Islet precursor cell (in vitro differentiated cells): ENCODE measurements at regions not wholly inside any gene's neighbourhood (a gene's known extent, or its start where the extent isn't known, plus 50 kb on each side); places are given as distances from the start of the nearest gene placed in this dataset.

ENCODE experiments used
- DNase-seq: peaks from one replicate; pipeline ENCODE4 v3.0.0-alpha.2; 2018

DNA sequence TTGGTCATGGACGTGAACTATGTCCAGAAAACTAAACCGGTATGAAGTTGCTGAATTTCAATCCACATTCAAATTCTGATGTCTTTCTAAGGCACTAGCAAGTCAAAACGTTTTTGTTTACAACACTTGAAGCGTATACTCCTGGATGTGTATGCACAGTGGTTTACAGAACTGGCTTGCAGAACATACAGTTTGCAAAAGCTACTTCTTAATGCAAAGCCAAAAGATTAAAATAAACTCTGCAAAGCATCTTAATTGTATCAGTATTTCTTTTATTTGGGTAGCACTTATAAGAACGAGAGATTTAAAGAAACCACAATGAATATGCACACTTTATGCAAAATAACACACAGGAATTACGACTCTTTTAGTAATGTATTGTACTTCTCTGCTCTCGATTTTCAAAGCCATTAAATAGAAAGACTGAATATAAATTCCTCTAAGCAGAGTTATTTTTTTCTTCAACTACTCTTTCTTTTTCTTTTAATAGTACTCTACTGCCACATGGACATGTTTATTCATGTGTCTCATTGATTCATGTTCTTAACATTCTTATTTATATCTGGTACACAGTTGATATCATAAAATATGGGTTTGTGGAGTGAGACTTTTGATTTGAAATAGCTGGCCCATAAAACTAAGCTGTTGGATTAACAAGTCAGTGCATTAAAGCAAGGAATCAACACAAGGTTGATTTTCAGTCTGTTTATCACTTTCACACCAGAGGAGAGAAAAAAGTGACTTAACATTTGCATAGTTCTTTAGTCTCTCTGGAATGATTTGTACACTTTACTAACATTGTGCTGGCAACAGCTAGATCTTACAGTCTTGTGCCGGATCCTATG lies 189.4 kb upstream of the STEAP4 start:
- no peak for DNase-seq

DNA sequence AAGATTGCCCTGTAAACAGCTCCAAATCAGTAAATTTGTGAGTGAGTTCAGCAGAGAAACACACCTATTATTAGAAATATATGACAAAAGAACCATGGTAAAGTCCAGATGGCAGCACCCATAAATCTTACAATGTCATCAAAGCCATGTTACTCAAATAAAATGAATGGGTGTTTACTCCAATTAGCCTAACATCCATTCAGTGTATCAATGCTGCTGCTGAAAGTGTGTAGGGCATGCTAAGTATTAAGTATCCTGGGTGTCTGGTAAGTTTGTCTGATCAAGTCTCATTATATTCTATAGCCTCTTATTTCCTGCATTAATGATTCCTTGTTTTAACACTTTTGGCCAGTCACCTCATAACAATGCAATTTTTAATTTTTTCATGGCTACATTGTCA lies 185.5 kb upstream of the STEAP4 start:
- no peak for DNase-seq

DNA sequence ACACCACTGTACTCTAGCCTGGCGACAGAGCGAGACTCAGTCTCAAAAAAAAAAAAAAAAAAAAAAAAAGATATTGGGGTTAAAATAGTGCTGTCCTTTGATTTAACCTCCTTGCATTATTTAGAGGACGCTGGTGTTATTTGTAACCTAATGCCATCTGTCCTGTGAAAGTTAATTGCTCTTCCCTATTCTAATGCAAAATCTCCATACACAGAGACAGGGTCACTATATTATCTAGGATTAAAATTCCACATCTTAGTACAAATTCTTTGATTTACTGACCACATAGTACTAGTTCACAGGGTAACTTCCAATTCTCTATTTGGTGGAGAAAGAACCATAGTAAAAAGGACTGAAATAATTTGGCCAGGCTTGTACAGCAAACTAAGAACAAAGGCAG lies 184.2 kb upstream of the STEAP4 start:
- no peak for DNase-seq

DNA sequence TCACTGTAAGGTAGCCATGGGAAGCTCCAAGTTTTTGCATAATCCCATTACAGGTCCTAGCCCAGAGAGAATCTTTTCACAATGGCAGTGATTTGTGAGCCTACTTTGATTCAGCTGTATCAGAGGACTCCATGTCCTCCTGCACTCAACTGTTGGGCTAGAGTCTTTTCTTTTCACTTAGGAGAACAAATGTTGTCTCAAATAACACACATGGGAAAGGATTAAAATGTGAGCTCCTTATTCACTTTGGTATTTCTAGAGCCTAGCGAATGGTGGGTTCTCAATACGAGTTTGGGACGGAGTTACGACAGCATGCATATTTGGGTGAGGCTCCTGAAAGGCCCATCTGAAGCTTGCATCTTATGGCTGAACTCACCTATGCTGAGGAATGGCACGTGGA lies 183.5 kb upstream of the STEAP4 start:
- no peak for DNase-seq

DNA sequence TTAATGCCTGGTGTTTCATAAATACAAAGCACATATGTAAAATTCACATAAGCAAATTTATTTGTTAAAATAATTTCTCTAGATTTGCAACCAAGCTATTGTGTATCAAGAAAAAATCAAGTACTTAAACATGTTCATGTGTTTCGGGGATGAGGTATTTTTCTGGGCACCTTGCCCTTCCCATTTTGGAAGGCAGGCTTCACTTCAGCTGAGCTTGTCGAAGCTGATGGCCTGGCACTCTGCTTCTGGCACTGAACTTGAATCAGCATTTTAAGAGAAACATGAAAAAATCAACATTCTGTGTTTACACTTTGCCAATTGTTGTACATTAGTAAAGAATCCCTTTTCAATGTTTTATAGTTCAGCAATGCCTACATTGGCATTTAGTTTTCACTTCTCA lies 179.1 kb upstream of the STEAP4 start:
- DNase-seq, result no peak

DNA sequence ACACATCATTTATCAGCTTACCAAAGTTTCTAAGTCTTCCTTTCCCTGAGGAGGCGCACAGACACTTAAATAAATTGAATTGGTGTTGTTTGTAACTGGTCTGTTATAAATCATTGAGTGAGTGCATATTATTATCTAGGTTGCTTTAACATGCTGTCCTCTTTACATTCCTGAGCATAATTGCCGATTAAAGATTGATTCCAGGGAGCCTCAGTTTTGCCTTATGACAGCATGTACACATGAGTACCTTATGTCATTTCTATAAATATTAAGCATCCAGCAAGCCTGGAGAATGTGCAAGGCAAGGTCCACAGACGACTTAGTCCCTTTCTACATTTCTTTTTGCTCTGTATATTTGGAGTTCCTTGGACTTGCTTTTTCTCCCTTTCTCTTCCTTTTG lies 177.9 kb upstream of the STEAP4 start:
- DNase-seq, result no peak

DNA sequence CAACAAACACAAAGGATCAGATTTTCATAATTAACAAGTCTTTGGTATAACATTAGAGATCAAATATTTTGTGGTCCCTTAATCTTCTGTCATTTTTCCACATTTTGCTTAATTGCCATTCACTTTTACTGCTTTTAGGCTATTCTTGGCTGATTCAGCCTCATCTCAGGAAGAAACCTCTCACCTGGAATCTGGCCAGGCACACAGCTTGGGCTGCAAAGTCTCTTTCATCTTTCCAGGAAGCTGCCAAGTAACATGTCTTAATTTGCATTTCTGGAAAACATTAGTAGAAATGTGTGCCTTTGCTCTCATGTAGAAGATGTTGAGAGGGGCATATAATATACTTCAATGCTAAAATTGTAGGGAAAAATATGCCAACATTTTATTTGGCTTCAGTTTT lies 174.2 kb upstream of the STEAP4 start:
- no peak for DNase-seq

DNA sequence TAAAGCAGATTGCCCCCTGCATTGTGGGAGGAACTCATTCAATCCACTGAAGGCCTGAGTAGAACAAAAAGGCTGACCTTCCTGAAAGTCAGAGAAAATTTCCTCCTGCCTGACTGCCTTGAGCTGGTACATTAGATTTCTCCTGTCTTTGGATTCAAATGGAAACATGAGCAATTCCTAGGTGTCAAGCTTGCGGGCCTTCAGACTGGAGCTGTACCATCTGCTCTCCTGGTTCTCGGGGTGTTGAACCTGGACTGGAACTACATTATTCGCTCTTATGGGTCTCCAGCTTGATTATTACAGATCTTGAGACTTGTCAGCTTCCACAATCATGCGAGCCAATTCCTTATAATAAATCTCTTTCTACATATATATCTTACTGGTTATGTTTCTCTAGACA lies 173.6 kb upstream of the STEAP4 start:
- no peak for DNase-seq

DNA sequence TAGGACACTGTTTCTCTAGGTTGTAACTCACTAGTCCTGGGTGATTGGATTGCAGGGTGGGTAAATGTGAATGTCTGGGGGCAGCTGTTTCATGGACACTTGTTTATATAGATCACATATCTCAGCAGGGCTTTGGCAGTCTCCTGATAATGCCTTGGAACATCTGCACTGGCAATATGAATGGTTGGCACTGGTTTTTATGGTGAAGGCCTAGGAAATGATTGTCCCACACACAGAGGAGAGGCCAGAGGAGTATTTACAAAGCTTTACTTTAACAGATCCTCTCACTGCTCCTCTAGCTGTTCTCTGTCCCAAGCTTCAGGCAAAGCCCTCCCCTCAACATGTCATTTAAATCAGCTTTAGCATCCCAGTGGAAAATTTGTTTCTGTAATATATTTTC lies 171.3 kb upstream of the STEAP4 start:
- no peak for DNase-seq

DNA sequence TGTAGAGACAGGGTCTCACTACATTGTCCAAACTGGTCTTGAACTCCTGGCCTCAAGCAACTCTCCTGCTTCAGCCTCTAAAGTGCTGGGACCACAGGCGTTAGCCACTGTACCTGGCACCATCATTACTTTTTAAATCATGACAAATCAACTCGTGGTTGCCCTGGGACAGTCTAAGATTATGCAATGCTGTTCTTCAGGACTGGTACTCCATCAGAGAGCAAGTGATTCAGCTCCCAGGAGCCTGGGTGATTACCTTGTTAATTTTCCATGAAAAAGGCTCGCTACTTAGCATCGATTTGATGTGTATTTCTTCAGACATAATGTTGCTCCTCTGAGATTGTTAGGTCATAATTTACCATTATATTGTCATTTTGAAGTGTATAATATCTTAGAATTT lies 158.9 kb upstream of the STEAP4 start:
- no peak for DNase-seq

DNA sequence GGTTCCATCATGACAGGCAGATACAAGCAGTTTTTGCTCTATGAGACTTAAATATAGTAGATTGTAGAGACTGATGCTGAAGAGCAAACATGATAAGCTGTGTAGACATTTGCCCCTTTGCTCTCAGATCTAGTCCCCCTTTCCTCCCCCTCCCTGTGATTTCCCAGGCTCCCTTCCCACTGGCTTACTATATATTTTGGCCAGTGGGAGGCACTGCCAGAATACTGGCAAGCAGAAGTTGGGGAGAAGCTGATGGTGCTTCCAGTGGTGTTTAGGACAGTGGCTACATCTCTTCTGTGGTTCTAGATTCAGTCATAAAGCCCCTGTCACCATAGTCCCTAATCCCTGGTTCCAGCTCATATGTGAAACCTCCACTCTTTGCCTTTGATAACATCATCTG lies 156.1 kb upstream of the STEAP4 start:
- no peak for DNase-seq

DNA sequence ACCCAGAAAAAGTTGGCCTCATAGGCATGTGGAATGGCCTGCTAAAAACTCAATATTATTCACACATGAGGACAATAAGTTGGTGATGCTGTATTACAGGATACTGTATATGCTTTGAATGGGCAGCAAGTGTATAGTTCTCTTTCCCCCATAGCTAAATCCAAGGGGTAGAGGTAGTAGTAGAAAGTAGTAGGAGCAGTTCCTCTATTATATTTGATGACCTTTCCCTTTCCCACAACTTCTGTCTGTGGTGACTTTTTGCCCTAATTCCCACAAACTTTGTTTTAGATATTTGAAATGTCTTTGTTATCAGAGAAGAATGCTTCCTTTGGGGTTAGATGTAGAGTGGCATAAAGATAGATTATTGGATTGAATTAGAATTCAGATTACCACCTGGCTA lies 154.0 kb upstream of the STEAP4 start:
- DNase-seq, result no peak

DNA sequence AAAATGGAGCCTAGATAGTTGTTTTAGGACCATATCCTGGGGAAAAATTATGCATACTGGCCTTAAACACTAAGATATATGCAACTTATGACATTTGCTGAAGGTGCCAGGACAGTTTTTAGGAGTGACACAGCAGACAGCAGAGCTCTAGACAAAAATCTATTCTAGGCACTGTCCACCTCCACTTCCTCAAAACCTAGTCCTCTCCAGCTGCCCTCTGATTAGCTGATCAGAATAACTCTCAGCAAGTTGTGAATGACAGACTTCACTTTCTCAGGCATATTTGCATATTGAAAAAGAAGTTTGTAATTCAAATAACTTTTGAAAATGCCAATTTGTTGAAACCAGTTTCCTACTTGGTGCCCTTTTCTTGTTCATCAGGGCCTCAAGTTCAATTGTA lies 152.3 kb upstream of the STEAP4 start:
- no peak for DNase-seq

DNA sequence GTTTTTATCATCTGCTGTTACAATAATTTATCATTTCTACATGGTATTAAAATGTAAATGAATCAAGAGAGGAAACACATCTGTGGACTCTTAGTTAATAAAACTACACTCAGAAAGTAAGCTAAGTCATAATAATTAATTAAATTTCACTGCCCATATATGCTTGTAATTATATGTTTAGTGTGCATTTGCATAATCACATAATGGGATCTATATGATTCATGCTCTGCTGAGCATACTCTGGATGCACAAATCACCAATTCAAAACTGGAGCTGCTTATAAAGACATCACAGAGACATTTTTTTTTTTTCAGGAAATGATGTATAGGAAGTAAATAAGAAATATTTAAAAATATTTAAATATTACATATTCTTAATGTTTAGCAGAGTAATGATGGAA lies 151.6 kb upstream of the STEAP4 start:
- DNase-seq, result no peak

DNA sequence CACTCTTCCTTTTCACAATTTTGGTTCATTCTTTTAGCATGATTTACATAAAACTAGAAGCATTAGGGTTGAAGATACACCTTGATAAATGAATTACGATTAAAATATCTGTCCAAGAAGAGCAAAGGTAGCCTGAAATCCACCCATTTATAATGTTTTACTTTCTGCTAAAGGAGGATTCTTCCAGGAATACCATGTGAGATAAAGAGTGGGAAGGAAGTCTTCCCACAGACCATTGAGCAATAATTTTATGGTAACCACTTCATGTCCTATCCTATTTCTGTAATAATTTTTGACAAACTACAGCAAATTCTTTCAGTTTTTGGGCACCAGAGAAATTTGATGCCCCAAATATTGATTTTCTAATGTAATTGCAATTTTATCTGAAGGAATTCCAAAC lies 150.6 kb upstream of the STEAP4 start:
- no peak for DNase-seq

DNA sequence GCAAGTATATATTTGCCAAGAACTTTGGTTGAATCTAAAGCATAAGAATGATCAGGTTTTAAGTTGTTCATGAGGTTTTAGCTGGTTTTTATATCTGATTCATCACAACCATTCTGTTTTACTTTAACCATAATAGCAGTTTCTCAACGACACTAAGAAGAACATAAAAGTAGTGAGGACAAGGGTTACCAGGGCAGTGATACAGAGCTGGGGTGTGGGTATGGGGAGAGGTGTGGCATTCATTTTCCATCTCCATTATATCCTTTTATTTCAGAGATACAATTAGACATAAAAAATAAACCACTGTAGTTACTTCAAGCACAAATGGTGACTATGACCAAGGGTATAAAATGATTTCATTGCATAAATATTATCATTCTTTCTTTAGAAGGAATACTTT lies 149.8 kb upstream of the STEAP4 start:
- DNase-seq, result no peak

DNA sequence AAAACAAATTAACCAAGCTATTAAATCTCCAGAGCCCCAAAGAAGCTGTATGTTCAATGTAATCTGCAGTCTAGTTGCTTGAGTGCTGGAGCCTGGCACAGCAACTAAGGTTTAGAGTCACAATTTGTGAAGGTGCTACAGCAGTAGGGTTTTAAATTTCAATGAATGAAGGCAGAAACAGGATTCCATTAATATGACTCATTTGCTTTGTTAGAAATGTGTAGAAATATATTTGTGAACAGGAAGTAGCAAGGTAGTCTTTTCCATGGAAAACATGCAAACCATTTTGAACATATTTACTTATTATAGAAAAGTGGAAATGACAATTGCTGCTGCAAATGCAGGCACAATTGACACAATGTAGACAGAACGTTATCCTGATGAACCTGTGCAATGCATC lies 149.0 kb upstream of the STEAP4 start:
- no peak for DNase-seq

DNA sequence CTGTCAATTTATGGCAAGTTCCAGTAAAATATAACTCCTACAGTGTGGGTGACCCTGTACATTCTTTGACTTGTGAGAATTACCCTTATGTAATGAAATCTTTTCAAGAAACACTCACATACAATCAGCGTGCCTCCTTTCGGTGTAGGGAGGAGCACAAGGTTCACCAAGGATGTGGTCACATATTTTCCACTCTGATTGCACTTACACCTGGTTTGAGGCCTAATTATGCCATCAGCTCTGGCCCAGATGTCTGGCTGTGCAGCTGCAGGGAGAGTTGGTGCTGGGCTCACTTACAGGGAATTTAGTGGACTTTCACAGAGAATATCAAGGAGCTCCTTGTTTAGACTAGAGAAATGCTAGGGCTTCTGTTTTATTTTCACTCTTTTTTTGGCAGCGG lies 146.0 kb upstream of the STEAP4 start:
- DNase-seq, result peak; percentile 77

DNA sequence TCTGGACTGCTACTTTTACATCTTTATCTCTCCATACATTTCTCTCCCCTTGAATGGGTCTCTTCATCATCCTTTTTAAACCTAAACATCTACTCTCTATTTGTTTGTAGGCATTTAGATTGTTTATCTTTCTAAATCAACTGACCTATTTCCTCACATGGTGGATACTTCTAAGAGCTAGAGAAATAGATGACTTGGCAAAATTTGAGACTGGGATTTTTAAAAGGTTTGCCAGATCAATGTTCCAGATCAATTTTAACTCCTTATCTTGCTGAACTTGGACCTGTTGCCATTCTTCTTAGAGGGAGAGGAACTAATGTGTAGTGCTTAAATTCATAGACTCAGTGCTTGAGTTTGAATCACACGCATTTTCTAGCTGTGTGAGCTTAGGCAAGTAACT lies 144.2 kb upstream of the STEAP4 start:
- no peak for DNase-seq

DNA sequence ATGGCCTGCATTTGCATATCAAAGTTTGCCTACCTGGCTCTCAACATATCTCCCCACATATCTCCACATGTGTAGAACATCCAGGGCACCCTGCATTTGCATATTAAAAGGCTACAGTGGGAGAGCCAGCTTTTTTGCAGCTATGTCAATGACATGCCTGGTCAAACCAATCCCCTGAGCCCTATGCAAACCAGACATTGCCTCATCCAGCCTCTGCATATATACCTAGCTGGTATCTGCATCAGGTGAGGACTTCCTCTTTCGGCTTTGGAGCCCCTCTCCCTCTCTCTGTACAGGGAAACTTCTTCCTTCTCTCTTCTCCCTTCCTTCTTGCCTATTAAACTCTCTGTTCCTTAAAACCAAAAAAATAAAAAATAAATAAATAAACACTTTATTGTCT lies 142.7 kb upstream of the STEAP4 start:
- DNase-seq, result no peak

DNA sequence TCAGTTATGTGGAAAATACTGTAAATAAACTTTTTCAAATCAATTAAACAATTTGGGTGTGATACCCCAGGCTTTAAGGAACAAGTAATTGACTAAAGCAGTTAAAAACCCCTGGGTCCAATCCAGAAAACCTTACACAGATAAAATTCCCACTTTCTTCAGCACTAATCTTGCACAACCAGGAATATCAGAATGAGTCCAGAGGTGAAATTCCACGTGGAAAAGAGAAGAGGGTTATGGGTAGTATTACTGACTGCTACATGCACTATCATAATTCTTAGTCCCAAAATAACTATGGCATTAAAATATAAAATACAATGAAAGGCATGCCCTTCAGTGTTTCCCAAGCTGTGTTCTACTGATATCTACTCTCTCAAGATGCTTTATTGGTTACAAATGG lies 135.7 kb upstream of the STEAP4 start:
- no peak for DNase-seq

DNA sequence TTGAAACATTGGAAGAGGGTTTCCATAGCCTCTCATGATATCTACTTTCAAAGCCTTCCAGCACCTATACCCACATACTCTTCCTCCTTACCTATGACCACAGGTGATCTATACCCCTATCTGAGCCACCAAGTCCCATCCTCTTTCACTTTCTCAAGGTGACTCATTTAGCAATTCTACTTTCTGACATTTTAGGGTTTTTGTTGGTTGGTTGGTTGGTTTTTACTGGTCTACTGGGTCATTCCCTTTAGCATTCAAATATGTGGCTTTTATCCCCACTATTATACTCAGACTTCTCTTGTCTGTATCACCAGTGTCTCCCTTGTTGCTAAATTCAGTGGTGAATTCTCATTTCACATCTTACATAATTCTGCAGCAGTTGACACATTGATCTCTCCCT lies 130.4 kb upstream of the STEAP4 start:
- DNase-seq, result no peak

DNA sequence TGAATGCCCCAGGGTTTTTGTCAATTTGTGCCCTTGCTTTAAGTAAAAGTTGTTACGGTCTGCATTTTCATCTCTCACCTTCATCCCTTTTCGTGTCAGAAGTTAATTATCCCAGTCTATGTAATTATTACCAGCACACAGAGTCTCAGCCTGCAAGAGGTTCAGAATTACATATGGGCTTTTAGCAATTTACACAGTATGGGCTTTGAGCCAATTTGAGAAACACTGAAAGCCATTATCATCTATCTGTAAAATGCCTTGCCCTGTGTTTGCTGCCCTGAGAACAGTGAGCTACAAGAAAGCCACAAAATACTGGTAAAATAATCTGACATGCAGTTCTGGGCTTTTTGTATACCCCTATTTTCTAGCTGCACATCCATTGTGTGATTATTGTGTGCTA lies 125.6 kb upstream of the STEAP4 start:
- no peak for DNase-seq

DNA sequence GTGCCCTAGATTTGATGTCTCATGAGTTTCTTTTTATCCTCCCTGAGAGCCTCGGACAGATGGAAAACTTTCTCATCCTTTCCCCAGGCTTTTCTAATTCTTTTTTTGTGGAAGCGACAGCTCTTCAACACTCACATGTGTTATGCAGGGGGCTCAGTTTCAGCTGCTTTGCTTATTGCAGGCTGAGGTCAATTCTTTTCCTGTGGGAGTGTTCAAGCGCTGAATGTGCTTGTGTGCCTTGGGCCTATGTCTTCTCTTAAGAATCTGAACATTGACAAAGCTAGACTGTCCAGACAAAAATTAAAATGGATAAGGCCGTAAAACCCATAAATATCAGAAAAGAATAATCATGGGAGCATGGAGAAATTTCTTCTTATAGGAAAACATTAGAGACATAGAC lies 125.2 kb upstream of the STEAP4 start:
- DNase-seq, result no peak

DNA sequence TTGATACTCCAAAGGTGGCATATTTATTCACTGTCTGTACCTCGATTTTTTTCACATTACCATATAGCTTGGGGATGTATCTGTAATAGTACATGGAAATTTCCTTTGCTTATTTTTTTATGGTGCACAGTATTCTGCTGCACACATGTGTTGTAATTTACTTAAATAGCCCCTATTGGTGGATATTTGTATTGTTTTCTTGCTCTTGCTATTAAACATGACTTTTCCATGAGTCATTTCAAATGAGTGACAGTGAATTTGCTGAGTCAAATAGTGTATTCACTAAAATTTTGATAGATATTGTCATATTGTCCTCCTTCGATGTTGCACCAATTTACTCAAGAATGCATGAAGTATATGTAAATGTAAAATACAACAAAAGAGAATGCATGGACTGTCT lies 122.7 kb upstream of the STEAP4 start:
- DNase-seq, result no peak

DNA sequence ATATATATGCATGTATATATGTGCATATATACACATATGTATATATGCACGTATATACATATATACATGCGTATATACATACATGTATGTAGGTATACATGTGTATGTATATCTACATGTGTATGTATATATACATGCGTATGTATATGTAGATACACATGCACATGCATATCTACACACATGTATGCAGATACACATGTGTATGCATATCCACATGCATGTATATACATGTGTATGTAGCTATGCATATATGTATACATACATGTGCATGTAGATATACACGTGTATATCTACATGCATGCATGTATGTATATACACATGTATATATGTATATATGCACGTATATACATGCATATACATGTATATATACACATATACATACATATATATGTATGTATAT lies 95.8 kb upstream of the STEAP4 start:
- no peak for DNase-seq
